DOHH2 (cell line): ENCODE measurements at regions not wholly inside any gene's neighbourhood (a gene's known extent, or its start where the extent isn't known, plus 50 kb on each side); places are given as distances from the start of the nearest gene placed in this dataset.

Experiments used
- H3F3A ChIP-seq: fragments of 200-600 bp; sonication (generic), shearing (Covaris generic); 2 replicates; pipeline ENCODE4 v1.6.0; 2016; ENCODE audit warnings: antibody characterized with exemption, mild to moderate bottlenecking; ENCODE audit not compliant: control insufficient read depth, insufficient read depth
- H3K27ac ChIP-seq: fragments of 200-600 bp; sonication (generic); 2 replicates; pipeline ENCODE4 v1.5.1; 2014; ENCODE audit warnings: low read depth, mild to moderate bottlenecking, low read length, moderate library complexity
- H3K27me3 ChIP-seq: fragments of 200-600 bp; sonication (generic); 2 replicates; pipeline ENCODE4 v1.6.1; 2014; ENCODE audit warnings: mild to moderate bottlenecking, low read length, mixed read lengths; ENCODE audit not compliant: control insufficient read depth
- H3K36me3 ChIP-seq: fragments of 200-600 bp; sonication (generic); 2 replicates; pipeline ENCODE4 v1.6.1; 2014; ENCODE audit warnings: mild to moderate bottlenecking, low read length, moderate library complexity, mixed read lengths; ENCODE audit not compliant: control insufficient read depth
- H3K4me1 ChIP-seq: fragments of 200-600 bp; sonication (generic); 2 replicates; pipeline ENCODE4 v1.6.1; 2014; ENCODE audit warnings: mild to moderate bottlenecking, low read length, mixed read lengths; ENCODE audit not compliant: control insufficient read depth
- H3K4me2 ChIP-seq: fragments of 200-600 bp; sonication (generic); 2 replicates; pipeline ENCODE4 v1.6.0; 2014; ENCODE audit warnings: mild to moderate bottlenecking, low read length, moderate library complexity
- H3K4me3 ChIP-seq: fragments of 200-600 bp; sonication (generic); 2 replicates; pipeline ENCODE4 v1.5.1; 2014; ENCODE audit warnings: mild to moderate bottlenecking, low read length, mixed read lengths
- H3K79me2 ChIP-seq: fragments of 200-600 bp; sonication (generic); 2 replicates; pipeline ENCODE4 v1.6.1; 2014; ENCODE audit warnings: mild to moderate bottlenecking, low read length, mixed read lengths; ENCODE audit not compliant: control insufficient read depth
- H3K9me2 ChIP-seq: fragments of 200-600 bp; sonication (generic); replicated peaks from 2 replicates; pipeline ENCODE4 v1.6.1; 2014; ENCODE audit warnings: mild to moderate bottlenecking, low read length, mixed read lengths; ENCODE audit not compliant: control insufficient read depth
- H3K9me3 ChIP-seq: fragments of 200-600 bp; sonication (generic); 2 replicates; pipeline ENCODE4 v1.6.1; 2014; ENCODE audit warnings: antibody characterized with exemption, low read length, mixed read lengths; ENCODE audit not compliant: control insufficient read depth, insufficient read depth
- H4K20me1 ChIP-seq: fragments of 200-600 bp; sonication (generic); 2 replicates; pipeline ENCODE4 v1.6.0; 2014; ENCODE audit warnings: low read depth, mild to moderate bottlenecking, antibody characterized with exemption, low read length, moderate library complexity; ENCODE audit not compliant: control insufficient read depth, insufficient read depth
- CTCF ChIP-seq: fragments of 200-600 bp; sonication (generic); IDR thresholded peaks from one replicate; pipeline ENCODE4 v1.5.1; 2014; ENCODE audit warnings: antibody characterized with exemption, mild to moderate bottlenecking, low read depth, low read length; ENCODE audit not compliant: poor library complexity, severe bottlenecking
- EZH2phosphoT487 ChIP-seq: fragments of 200-600 bp; sonication (generic); IDR thresholded peaks from 2 replicates; pipeline ENCODE4 v1.6.1; 2017; ENCODE audit warnings: borderline replicate concordance, mild to moderate bottlenecking, antibody characterized with exemption, low read length, moderate library complexity, mixed read lengths

- Histone ChIP-seq H3K4me3 (no peak overlapping the region), H3K27me3 (no peaks in the 10 kb centered on the region), H3K9me3 (no peaks in the 10 kb centered on the region), H3K79me2 (no peaks in the 10 kb centered on the region), H3K4me2 (no peak overlapping the region), H3K9me2 (no peaks in the 10 kb centered on the region), H3K4me1 (no peaks in the 10 kb centered on the region), H3K36me3 (no peaks in the 10 kb centered on the region), H3F3A (no peaks in the 10 kb centered on the region), H4K20me1 (no peaks in the 10 kb centered on the region), H3K27ac (no peak overlapping the region)
- TF ChIP-seq CTCF = no peak
- no peak for TF ChIP-seq EZH2phosphoT487
These were observed 133.6 kb upstream of the VWC2 start for GRCh38 chr7:49639808-49640207.

GRCh38 chr7:49643321-49643720 lies 130.1 kb upstream of the VWC2 start:
- TF ChIP-seq EZH2phosphoT487 (no peak), CTCF (no peak)

GRCh38 chr7:49643736-49644135 lies 129.7 kb upstream of the VWC2 start:
- H3F3A ChIP-seq = no peaks in the 10 kb centered on the region
- H3K9me3 ChIP-seq = no peaks in the 10 kb centered on the region
- no peaks in the 10 kb centered on the region for H3K9me2 ChIP-seq
- no peaks in the 10 kb centered on the region for H3K4me1 ChIP-seq
- H3K27me3 ChIP-seq = no peaks in the 10 kb centered on the region
- H4K20me1 ChIP-seq = no peaks in the 10 kb centered on the region
- H3K36me3 ChIP-seq = no peaks in the 10 kb centered on the region
- H3K27ac ChIP-seq = no peak overlapping the region
- TF ChIP-seq CTCF (no peak), EZH2phosphoT487 (no peak)
- H3K4me3 ChIP-seq = no peak overlapping the region
- H3K79me2 ChIP-seq = no peaks in the 10 kb centered on the region
- no peak overlapping the region for H3K4me2 ChIP-seq

More at GRCh38 chr7:49643321-49643720, 130.1 kb upstream of the VWC2 start:
- no peak overlapping the region for H3K4me2 ChIP-seq
- no peaks in the 10 kb centered on the region for H4K20me1 ChIP-seq
- no peaks in the 10 kb centered on the region for H3F3A ChIP-seq
- H3K9me2 ChIP-seq = no peaks in the 10 kb centered on the region
- H3K4me1 ChIP-seq = no peaks in the 10 kb centered on the region
- no peak overlapping the region for H3K4me3 ChIP-seq
- H3K27me3 ChIP-seq = no peaks in the 10 kb centered on the region
- H3K36me3 ChIP-seq = no peaks in the 10 kb centered on the region
- no peak overlapping the region for H3K27ac ChIP-seq
- H3K9me3 ChIP-seq = no peaks in the 10 kb centered on the region
- no peaks in the 10 kb centered on the region for H3K79me2 ChIP-seq
